Vagina (tissue), 2 donors: ENCODE measurements at regions not wholly inside any gene's neighbourhood (a gene's known extent, or its start where the extent isn't known, plus 50 kb on each side); places are given as distances from the start of the nearest gene placed in this dataset.

Experiments
- CTCF ChIP-seq, 3 experiments: fragments of 450-650 bp in 2 of 3; fragments of 200-600 bp in 1 of 3; sonication (generic) in 1 of 3; IDR thresholded peaks; one replicate each; pipeline ENCODE4 v1.5.1; 2017 to 2019; ENCODE audit warnings: antibody characterized with exemption in 3 of 3, mild to moderate bottlenecking in 2 of 3, moderate library complexity in 2 of 3
- POLR2A ChIP-seq, 2 donors: fragments of 450-650 bp; IDR thresholded peaks; one replicate each; pipeline ENCODE4 v1.6.1; 2017; ENCODE audit warnings: antibody characterized with exemption in 2 of 2, mild to moderate bottlenecking in 2 of 2, moderate library complexity in 2 of 2
- POLR2AphosphoS5 ChIP-seq, 2 donors: sonication (generic); formaldehyde crosslinking; IDR thresholded peaks; one replicate each; pipeline ENCODE4 v1.9.0; 2017; ENCODE audit warnings: antibody characterized with exemption in 2 of 2, mild to moderate bottlenecking in 2 of 2, low read depth in 1 of 2; ENCODE audit not compliant: insufficient read depth in 1 of 2

GRCh38 chr6:141531040-141531439 lies 601.7 kb upstream of the GJE1 start:
- TF ChIP-seq POLR2AphosphoS5 (IDR thresholded peaks at IDR 0.05; ENCODE audit: insufficient read depth in 1 of 2, low read depth in 1 of 2), result no peak
- no peak for TF ChIP-seq CTCF (IDR thresholded peaks at IDR 0.05)
- TF ChIP-seq POLR2A (IDR thresholded peaks at IDR 0.05), result no peak
